Prostate gland (tissue), 2 donors: ENCODE measurements at regions not wholly inside any gene's neighbourhood (a gene's known extent, or its start where the extent isn't known, plus 50 kb on each side); places are given as distances from the start of the nearest gene placed in this dataset.

ENCODE experiments used
- POLR2A ChIP-seq: fragments of 450-650 bp; IDR thresholded peaks from one replicate; pipeline ENCODE4 v1.6.1; 2016; ENCODE audit warnings: antibody characterized with exemption, mild to moderate bottlenecking
- TF ChIP-seq, protein P1 (sequence below), 4 experiments: fragments of 200-600 bp in 2 of 4; fragments of 450-650 bp in 2 of 4; sonication (generic) in 2 of 4; IDR thresholded peaks; 1 replicate in 3 of 4; 2 replicates in 1 of 4; pipeline ENCODE4 v1.5.1; 2016 to 2019; ENCODE audit warnings: antibody characterized with exemption in 4 of 4, mild to moderate bottlenecking in 2 of 4, moderate library complexity in 2 of 4

DNA sequence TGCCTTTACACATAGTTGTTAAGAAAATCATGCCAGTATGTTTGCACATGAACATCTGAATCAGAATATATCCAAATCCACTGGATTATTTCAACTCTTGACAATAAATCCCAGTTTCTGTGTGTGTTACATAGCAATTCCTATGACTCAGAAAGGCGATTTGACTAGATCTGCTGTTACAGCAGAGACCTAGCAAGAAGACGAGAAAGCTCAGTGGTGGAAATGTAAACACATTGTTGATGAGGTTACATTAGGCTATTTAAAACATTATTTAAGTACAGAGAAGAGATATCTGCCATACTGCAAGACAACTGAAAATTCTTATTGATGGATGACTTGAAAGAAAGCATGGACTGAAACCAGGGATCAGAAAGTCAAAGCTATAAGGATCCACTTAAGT, 73.0 kb upstream of the SMIM21 start:
- TF ChIP-seq, protein P1, sequence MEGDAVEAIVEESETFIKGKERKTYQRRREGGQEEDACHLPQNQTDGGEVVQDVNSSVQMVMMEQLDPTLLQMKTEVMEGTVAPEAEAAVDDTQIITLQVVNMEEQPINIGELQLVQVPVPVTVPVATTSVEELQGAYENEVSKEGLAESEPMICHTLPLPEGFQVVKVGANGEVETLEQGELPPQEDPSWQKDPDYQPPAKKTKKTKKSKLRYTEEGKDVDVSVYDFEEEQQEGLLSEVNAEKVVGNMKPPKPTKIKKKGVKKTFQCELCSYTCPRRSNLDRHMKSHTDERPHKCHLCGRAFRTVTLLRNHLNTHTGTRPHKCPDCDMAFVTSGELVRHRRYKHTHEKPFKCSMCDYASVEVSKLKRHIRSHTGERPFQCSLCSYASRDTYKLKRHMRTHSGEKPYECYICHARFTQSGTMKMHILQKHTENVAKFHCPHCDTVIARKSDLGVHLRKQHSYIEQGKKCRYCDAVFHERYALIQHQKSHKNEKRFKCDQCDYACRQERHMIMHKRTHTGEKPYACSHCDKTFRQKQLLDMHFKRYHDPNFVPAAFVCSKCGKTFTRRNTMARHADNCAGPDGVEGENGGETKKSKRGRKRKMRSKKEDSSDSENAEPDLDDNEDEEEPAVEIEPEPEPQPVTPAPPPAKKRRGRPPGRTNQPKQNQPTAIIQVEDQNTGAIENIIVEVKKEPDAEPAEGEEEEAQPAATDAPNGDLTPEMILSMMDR (IDR thresholded peaks at IDR 0.05), result no peak
- no peak for TF ChIP-seq POLR2A
